GM12878 (cell line): ENCODE measurements at regions not wholly inside any gene's neighbourhood (a gene's known extent, or its start where the extent isn't known, plus 50 kb on each side); places are given as distances from the start of the nearest gene placed in this dataset.

ENCODE experiments used
- ATAC-seq: fragments of 200-7000 bp; cut with Tn5 transposase; 3 replicates; pipeline ENCODE4 v1.9.1; 2020; ENCODE audit warnings: mild to moderate bottlenecking, moderate library complexity
- BruUV-seq: library from RNA; stranded (reverse); fragments of 400-500 nt; replicated peaks from 2 replicates; lab custom pipeline; 2021; lab: Mats Ljungman, UMichigan
- CTCF ChIA-PET: fragments of 300-600 bp; sonication (Branson Sonifier 250); formaldehyde crosslinking; extraction: SDS; loops from one replicate; lab custom pipeline; 2021; ENCODE audit warnings: inconsistent platforms; lab: Yijun Ruan, JAX
- POLR2A ChIA-PET: fragments of 350-600 bp; formaldehyde crosslinking; extraction: SDS; loops from one replicate; lab custom pipeline; 2021; ENCODE audit warnings: inconsistent platforms; lab: Charles Lee
- RAD21 ChIA-PET: fragments of 300-600 bp; sonication (Branson Sonifier 250); formaldehyde crosslinking; loops from one replicate; lab custom pipeline; 2023; ENCODE audit warnings: antibody characterized with exemption; ENCODE audit not compliant: unreplicated experiment; lab: Charles Lee
- SMC1A ChIA-PET: fragments of 300-600 bp; sonication (Branson Sonifier 250); formaldehyde crosslinking; loops from one replicate; lab custom pipeline; 2023; ENCODE audit not compliant: unreplicated experiment, uncharacterized antibody; lab: Charles Lee
- DNase-seq: peaks from one replicate; pipeline ENCODE4 v3.0.0-alpha.2; 2011; ENCODE audit warnings: low read depth, low spot score
- FAIRE-seq: peaks from 3 replicates; lab custom pipeline; 2011; peaks lifted over from hg19 to GRCh38; lab: Jason Lieb, UNC
- H2AFZ ChIP-seq: 2 replicates; pipeline ENCODE4 v1.6.0; 2011; ENCODE audit warnings: low read depth, low read length, control low read depth; ENCODE audit not compliant: control insufficient read depth
- H3K27ac ChIP-seq: 2 replicates; pipeline ENCODE4 v1.5.1; 2011; ENCODE audit warnings: control low read depth; ENCODE audit not compliant: control insufficient read depth, insufficient read depth
- H3K27me3 ChIP-seq, 2 experiments: replicated peaks in 1 of 2; 2 replicates each; pipeline versions ENCODE4 v1.6.0 to v1.6.1; 2011; ENCODE audit warnings: low read length in 1 of 2; ENCODE audit not compliant: control insufficient read depth in 2 of 2, insufficient read depth in 2 of 2
- H3K36me3 ChIP-seq, 2 experiments: 2 replicates each; pipeline ENCODE4 v1.5.1; 2011; ENCODE audit warnings: low read length in 1 of 2; ENCODE audit not compliant: control insufficient read depth in 2 of 2, insufficient read depth in 2 of 2
- H3K4me1 ChIP-seq: 2 replicates; pipeline ENCODE4 v1.6.1; 2011; ENCODE audit warnings: mild to moderate bottlenecking, low read length, moderate library complexity, mixed read lengths; ENCODE audit not compliant: control insufficient read depth, insufficient read depth
- H3K4me2 ChIP-seq: 2 replicates; pipeline ENCODE4 v1.6.0; 2011; ENCODE audit warnings: control low read depth; ENCODE audit not compliant: control insufficient read depth, insufficient read depth
- H3K4me3 ChIP-seq: fragments of 200-600 bp; sonication (generic); 2 replicates; pipeline ENCODE4 v1.5.1; 2016
- H3K79me2 ChIP-seq: 2 replicates; pipeline ENCODE4 v1.6.0; 2011; ENCODE audit warnings: low read length; ENCODE audit not compliant: control insufficient read depth, insufficient read depth
- H3K9ac ChIP-seq: 2 replicates; pipeline ENCODE4 v1.8.0; 2011; ENCODE audit warnings: low read length, control low read depth, mixed read lengths; ENCODE audit not compliant: control insufficient read depth, insufficient read depth
- H3K9me3 ChIP-seq: replicated peaks from 3 replicates; pipeline ENCODE4 v1.5.1; 2011; ENCODE audit warnings: mild to moderate bottlenecking, low read length; ENCODE audit not compliant: control insufficient read depth, insufficient read depth
- H4K20me1 ChIP-seq: 2 replicates; pipeline ENCODE4 v1.6.0; 2011; ENCODE audit not compliant: control insufficient read depth, insufficient read depth
- BHLHE40 ChIP-seq, 2 experiments: fragments of 450-650 bp in 1 of 2; IDR thresholded peaks; 2 replicates each; pipeline ENCODE4 v1.6.1; 2011 to 2017; ENCODE audit warnings: low read depth in 2 of 2, borderline replicate concordance in 1 of 2, improper control_type of control experiment in 1 of 2, low read length in 1 of 2, mild to moderate bottlenecking in 1 of 2
- CHD2 ChIP-seq: IDR thresholded peaks from 2 replicates; pipeline ENCODE4 v1.6.1; 2011; ENCODE audit warnings: low read depth, low read length, improper control_type of control experiment, borderline replicate concordance
- CREM ChIP-seq: IDR thresholded peaks from 2 replicates; pipeline ENCODE4 v1.6.1; 2014; ENCODE audit warnings: antibody characterized with exemption, low read depth
- IKZF1 ChIP-seq: fragments of 450-650 bp; conservative IDR thresholded peaks from 2 replicates; pipeline ENCODE4 v1.6.1; 2017; ENCODE audit warnings: antibody characterized with exemption, mild to moderate bottlenecking
- PAX8 ChIP-seq: fragments of 450-650 bp; IDR thresholded peaks from 2 replicates; pipeline ENCODE4 v1.6.1; 2017; ENCODE audit warnings: mild to moderate bottlenecking, moderate library complexity
- POU2F2 ChIP-seq: IDR thresholded peaks from 3 replicates; pipeline ENCODE4 v1.6.1; 2011; ENCODE audit warnings: low read depth, mild to moderate bottlenecking, low read length, borderline replicate concordance
- RELA ChIP-seq: fragments of 450-650 bp; IDR thresholded peaks from 2 replicates; pipeline ENCODE4 v1.8.0; 2014; ENCODE audit warnings: borderline replicate concordance; ENCODE audit not compliant: partially characterized antibody
- YY1 ChIP-seq: IDR thresholded peaks from 2 replicates; pipeline ENCODE4 v1.6.1; 2011; ENCODE audit warnings: low read depth, mild to moderate bottlenecking, low read length
- WGBS: methylation state at CpG from one replicate; pipeline ENCODE4 v1.1.6; 2016; ENCODE audit warnings: low lambda C conversion rate; ENCODE audit not compliant: insufficient replicate concordance, insufficient coverage; ENCODE audit errors: missing lambda C conversion rate; 5-methylcytosine and 5-hydroxymethylcytosine counted together
- in situ Hi-C: fragments of 300-500 bp; cut with MboI; formaldehyde crosslinking; loops from 9 replicates; pipeline ENCODE4 v1.14.3; 2018; ENCODE audit warnings: mixed read lengths
- intact Hi-C: fragments of 100-400 bp; cut with micrococcal nuclease; formaldehyde crosslinking; loops from one replicate; pipeline ENCODE4 v1.14.2; 2022; ENCODE audit not compliant: unreplicated experiment

- Histone ChIP-seq H4K20me1 (no peaks in the 10 kb centered on the region), H3K36me3 (no peaks in the 10 kb centered on the region), H3K27ac (no peak overlapping the region), H2AFZ (no peak overlapping the region), H3K27me3 (no peaks in the 10 kb centered on the region), H3K4me2 (no peak overlapping the region), H3K4me3 (no peak overlapping the region), H3K79me2 (no peaks in the 10 kb centered on the region), H3K9me3 (no peaks in the 10 kb centered on the region; the same call in 2 of the 3 replicates)
- RAD21 ChIA-PET, result interaction anchor here (1.8 kb wide), 1 partner anchor 235 kb away, joined by 5 read pairs; no protein-coding TSS in a partner anchor
- intact Hi-C loops, result loop anchor here (5.0 kb wide), 2 partner anchors 73 to 143 kb away; partner anchors contain the start of gene SOCS6
- no peak for ATAC-seq
- no peak for DNase-seq
- in situ Hi-C loops, result loop anchor here (5.0 kb wide), 2 partner anchors 233 to 258 kb away; no protein-coding TSS in a partner anchor
- 92% methylated on average over 26 of the region's 26 CpGs for WGBS
- FAIRE-seq, result no peak
- BruUV-seq, result no TSS peak
- CTCF ChIA-PET, result interaction anchor here (1.0 to 1.5 kb wide), 2 partner anchors 10 to 259 kb away, joined by 3 to 4 read pairs; no protein-coding TSS in a partner anchor
- TF ChIP-seq CREM (no peak), CHD2 (no peak), PAX8 (no peak), BHLHE40 (IDR thresholded peaks at IDR 0.05; ENCODE audit: borderline replicate concordance in 1 of 2, low read depth in 2 of 2, low read length in 1 of 2) (no peak), YY1 (no peak), POU2F2 (no peak), RELA (no peak), IKZF1 (no peak)
- TF ChIP-seq, all 136 proteins: peak for 0
- Histone ChIP-seq H3K9ac (no peak overlapping the region), H3K4me1 (peaks cover 13% of the 10 kb centered on the region; the same call in 1 of the 2 replicates)
- SMC1A ChIA-PET, result interaction anchor here (0.6 to 1.0 kb wide), 2 partner anchors 97 to 235 kb away, joined by 3 read pairs; no protein-coding TSS in a partner anchor
- POLR2A ChIA-PET, result interaction anchor here (0.5 kb wide), 1 partner anchor 1399 kb away, joined by 3 read pairs; no protein-coding TSS in a partner anchor
Measured at GRCh38 chr18:70430501-70431173, 141.8 kb downstream of the SOCS6 start.
